ENCODE measurements at regions not wholly inside any gene's neighbourhood (a gene's known extent, or its start where the extent isn't known, plus 50 kb on each side); places are given as distances from the start of the nearest gene placed in this dataset.

DNA sequence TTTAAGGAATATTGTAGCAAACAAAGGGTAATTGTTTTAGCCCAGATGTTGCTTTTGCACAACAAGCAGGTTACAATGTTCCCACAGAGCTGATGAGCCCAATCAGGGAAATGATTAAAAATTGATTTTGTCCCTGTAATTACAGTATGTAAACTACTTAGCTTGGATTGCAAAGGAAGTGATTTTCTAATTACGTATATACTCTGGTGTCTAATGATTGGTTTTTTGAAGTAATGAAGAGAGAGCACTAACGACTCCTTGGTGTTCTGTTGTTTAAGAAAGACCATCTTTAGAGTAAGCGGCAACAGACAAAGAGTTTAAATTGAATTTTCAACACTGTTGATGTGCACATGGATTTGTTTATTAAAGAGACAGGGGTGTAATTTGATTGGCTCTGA is 95.3 kb upstream of the ZNF536 start:
- no peak for TF ChIP-seq CTCF (IDR thresholded peaks at IDR 0.05)
- no peak for TF ChIP-seq POLR2A (IDR thresholded peaks at IDR 0.05)
- TF ChIP-seq EP300 (IDR thresholded peaks at IDR 0.05), result no peak
